Thyroid gland (tissue), 4 donors: ENCODE measurements at regions not wholly inside any gene's neighbourhood (a gene's known extent, or its start where the extent isn't known, plus 50 kb on each side); places are given as distances from the start of the nearest gene placed in this dataset.

Experiments used
- POLR2A ChIP-seq, 2 donors: fragments of 450-650 bp; IDR thresholded peaks; one replicate each; pipeline ENCODE4 v1.6.1; 2017; ENCODE audit warnings: antibody characterized with exemption in 2 of 2, mild to moderate bottlenecking in 2 of 2, moderate library complexity in 1 of 2
- TF ChIP-seq, protein P1 (sequence below), 6 experiments: fragments of 200-600 bp in 3 of 6; fragments of 450-650 bp in 3 of 6; sonication (generic) in 3 of 6; IDR thresholded peaks; one replicate each; pipeline ENCODE4 v1.5.1; 2016 to 2019; ENCODE audit warnings: antibody characterized with exemption in 6 of 6, mild to moderate bottlenecking in 2 of 6, inconsistent platforms in 1 of 6, moderate library complexity in 1 of 6

DNA sequence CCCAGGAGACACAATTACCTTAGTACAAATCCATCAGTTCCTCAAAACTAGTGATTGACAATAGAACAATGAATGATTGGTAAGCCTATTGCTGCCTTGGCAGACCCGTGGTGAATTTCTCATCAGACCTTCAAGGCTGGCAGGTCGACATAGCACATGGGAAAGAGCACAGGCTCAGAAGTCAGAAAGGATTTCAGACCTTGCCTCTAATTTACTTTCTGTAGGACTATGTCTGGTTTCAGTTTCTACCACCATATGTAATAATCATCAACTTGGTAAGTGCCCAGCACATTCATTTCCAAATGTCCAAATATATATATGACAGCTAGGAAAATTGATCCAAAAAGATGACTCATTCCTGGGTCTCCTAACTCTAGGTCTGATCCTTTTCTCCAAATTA is 62.5 kb upstream of the GRHL3 start:
- TF ChIP-seq, protein P1, sequence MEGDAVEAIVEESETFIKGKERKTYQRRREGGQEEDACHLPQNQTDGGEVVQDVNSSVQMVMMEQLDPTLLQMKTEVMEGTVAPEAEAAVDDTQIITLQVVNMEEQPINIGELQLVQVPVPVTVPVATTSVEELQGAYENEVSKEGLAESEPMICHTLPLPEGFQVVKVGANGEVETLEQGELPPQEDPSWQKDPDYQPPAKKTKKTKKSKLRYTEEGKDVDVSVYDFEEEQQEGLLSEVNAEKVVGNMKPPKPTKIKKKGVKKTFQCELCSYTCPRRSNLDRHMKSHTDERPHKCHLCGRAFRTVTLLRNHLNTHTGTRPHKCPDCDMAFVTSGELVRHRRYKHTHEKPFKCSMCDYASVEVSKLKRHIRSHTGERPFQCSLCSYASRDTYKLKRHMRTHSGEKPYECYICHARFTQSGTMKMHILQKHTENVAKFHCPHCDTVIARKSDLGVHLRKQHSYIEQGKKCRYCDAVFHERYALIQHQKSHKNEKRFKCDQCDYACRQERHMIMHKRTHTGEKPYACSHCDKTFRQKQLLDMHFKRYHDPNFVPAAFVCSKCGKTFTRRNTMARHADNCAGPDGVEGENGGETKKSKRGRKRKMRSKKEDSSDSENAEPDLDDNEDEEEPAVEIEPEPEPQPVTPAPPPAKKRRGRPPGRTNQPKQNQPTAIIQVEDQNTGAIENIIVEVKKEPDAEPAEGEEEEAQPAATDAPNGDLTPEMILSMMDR (IDR thresholded peaks at IDR 0.05) = no peak
- no peak for TF ChIP-seq POLR2A (IDR thresholded peaks at IDR 0.05)
